ENCODE measurements at regions not wholly inside any gene's neighbourhood (a gene's known extent, or its start where the extent isn't known, plus 50 kb on each side); places are given as distances from the start of the nearest gene placed in this dataset.

GRCh38 chr22:47591709-47592108 lies 829.3 kb downstream of the TBC1D22A start:
- DNase-seq: peak in 1 of 2 donors; percentile 7
- TF ChIP-seq CTCF (IDR thresholded peaks at IDR 0.05): no peak
- Histone ChIP-seq H3K4me3 (no peak overlapping the region), H3K9me3 (no peaks in the 10 kb centered on the region), H3K4me1 (no peaks in the 10 kb centered on the region), H3K36me3 (ENCODE audit: insufficient read depth in 1 of 2, low read depth in 1 of 2) (no peaks in the 10 kb centered on the region), H3K27me3 (ENCODE audit: insufficient read depth in 3 of 3, low read length in 2 of 3) (no peaks in the 10 kb centered on the region), H3K27ac (no peak overlapping the region)
- no peak for ATAC-seq
- 72 to 78% (median 75%) methylated on average over 16 of the region's 16 CpGs for WGBS, 3 donors
- intact Hi-C loops (cut with DNase I): loop anchor here (5.0 kb wide), 1 partner anchor 1974 kb away; no protein-coding TSS in a partner anchor

- H3K27me3 ChIP-seq (ENCODE audit: insufficient read depth in 3 of 3, low read length in 2 of 3): no peaks in the 10 kb centered on the region
Measured at GRCh38 chr22:47591016-47591415, 828.6 kb downstream of the TBC1D22A start.

GRCh38 chr22:47589271-47590250 lies 827.1 kb downstream of the TBC1D22A start:
- no peak for TF ChIP-seq CTCF (IDR thresholded peaks at IDR 0.05)
- peaks cover under 1% of the 10 kb centered on the region for H3K9me3 ChIP-seq
- H3K36me3 ChIP-seq (ENCODE audit: insufficient read depth in 1 of 2, low read depth in 1 of 2): no peaks in the 10 kb centered on the region
- no peak overlapping the region for H3K27ac ChIP-seq
- no peak overlapping the region for H3K4me3 ChIP-seq
- ATAC-seq: no peak
- no peaks in the 10 kb centered on the region for H3K4me1 ChIP-seq
- DNase-seq: peak in 1 of 2 donors; percentile 27
- H3K27me3 ChIP-seq (ENCODE audit: insufficient read depth in 3 of 3, low read length in 2 of 3): no peaks in the 10 kb centered on the region
- intact Hi-C loops (cut with DNase I): loop anchor here (5.0 kb wide), 1 partner anchor 1972 kb away; no protein-coding TSS in a partner anchor
- 82 to 86% (median 83%) methylated on average over 17 of the region's 17 CpGs for WGBS, 3 donors

More at GRCh38 chr22:47591016-47591415, 828.6 kb downstream of the TBC1D22A start:
- Histone ChIP-seq H3K4me1 (no peaks in the 10 kb centered on the region), H3K27ac (no peak overlapping the region), H3K4me3 (no peak overlapping the region), H3K9me3 (no peaks in the 10 kb centered on the region), H3K36me3 (ENCODE audit: insufficient read depth in 1 of 2, low read depth in 1 of 2) (no peaks in the 10 kb centered on the region)
- 77 to 85% (median 80%) methylated on average over 7 of the region's 7 CpGs for WGBS, 3 donors
- DNase-seq (peak in 1 of 2 donors; percentile 20), ATAC-seq (no peak)
- no peak for TF ChIP-seq CTCF (IDR thresholded peaks at IDR 0.05)
- intact Hi-C loops (cut with DNase I): loop anchor here (5.0 kb wide), 1 partner anchor 1974 kb away; no protein-coding TSS in a partner anchor

- 80 to 81% (median 80%) methylated on average over 7 of the region's 7 CpGs for WGBS, 3 donors
Measured at GRCh38 chr22:47588578-47588960, 826.1 kb downstream of the TBC1D22A start.

More at GRCh38 chr22:47588578-47588960, 826.1 kb downstream of the TBC1D22A start:
- intact Hi-C loops (cut with DNase I): no loop called here
- Histone ChIP-seq H3K36me3 (ENCODE audit: insufficient read depth in 1 of 2, low read depth in 1 of 2) (no peaks in the 10 kb centered on the region), H3K4me1 (no peaks in the 10 kb centered on the region), H3K9me3 (peaks cover 3% of the 10 kb centered on the region), H3K27me3 (ENCODE audit: insufficient read depth in 3 of 3, low read length in 2 of 3) (no peaks in the 10 kb centered on the region), H3K4me3 (no peak overlapping the region), H3K27ac (no peak overlapping the region)
- no peak for ATAC-seq
- DNase-seq: no peak
- TF ChIP-seq CTCF (IDR thresholded peaks at IDR 0.05): no peak

Measured in psoas muscle (tissue), 7 donors.